22Rv1 (cell line): ENCODE measurements at regions not wholly inside any gene's neighbourhood (a gene's known extent, or its start where the extent isn't known, plus 50 kb on each side); places are given as distances from the start of the nearest gene placed in this dataset.

Source experiments
- CTCF ChIP-seq: fragments of 450-650 bp; IDR thresholded peaks from 2 replicates; pipeline ENCODE4 v1.5.1; 2017; ENCODE audit warnings: mild to moderate bottlenecking
- ZFX ChIP-seq: fragments of 450-650 bp; IDR thresholded peaks from 2 replicates; pipeline ENCODE4 v1.6.1; 2017; ENCODE audit warnings: antibody characterized with exemption, borderline replicate concordance

GRCh38 chr11:105220121-105220520 lies 80.6 kb upstream of the CARD18 start:
- TF ChIP-seq CTCF (no peak), ZFX (no peak)
